HG03442 (cell line): ENCODE measurements at regions not wholly inside any gene's neighbourhood (a gene's known extent, or its start where the extent isn't known, plus 50 kb on each side); places are given as distances from the start of the nearest gene placed in this dataset.

Experiments used
- ATAC-seq: cut with Tn5 transposase; IDR thresholded peaks from one replicate; pipeline ENCODE4 v1.9.1; 2021; ENCODE audit warnings: mild to moderate bottlenecking, moderate library complexity; ENCODE audit not compliant: unreplicated experiment

GRCh38 chr12:92582893-92583292 lies 119.9 kb upstream of the PLEKHG7 start:
- ATAC-seq = no peak

DNA sequence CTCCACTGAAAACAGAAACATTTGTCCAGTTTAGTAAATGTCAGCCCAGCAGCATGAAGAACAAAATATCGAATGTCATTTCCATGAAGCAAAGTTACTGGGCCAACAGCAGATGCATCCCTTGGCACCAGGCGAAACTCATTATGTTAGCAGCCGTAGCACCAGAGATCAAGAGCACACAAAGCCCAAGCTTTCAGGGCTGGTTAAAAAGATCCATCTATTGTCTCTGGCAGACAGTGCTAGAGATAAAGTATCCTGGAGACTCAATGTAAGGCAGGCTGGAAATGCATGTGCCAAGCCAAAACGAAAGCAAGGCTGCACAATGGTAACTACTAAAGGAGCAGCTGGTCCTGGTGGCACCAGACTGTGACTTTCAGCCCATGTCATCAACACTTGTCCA lies 120.3 kb upstream of the PLEKHG7 start:
- ATAC-seq = no peak

DNA sequence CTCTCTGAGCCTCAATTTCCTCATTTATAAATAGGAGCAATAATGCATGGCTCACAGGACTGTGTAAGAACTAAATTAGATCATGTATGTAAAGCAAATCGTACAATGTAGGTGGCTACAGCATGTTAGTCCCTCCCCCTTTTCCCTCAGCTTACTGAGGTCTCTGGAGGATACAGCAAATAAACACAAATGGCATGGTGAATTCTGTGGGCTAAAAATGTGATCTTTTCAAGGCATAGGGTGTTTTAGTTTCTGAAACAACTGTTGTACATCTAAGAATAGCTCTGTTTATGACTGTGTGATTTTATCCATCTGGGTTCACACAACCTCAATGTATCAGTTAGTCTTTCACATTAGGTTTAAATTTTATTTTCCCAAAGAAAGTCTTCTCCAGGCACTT lies 121.2 kb upstream of the PLEKHG7 start:
- ATAC-seq = peak; percentile 66

DNA sequence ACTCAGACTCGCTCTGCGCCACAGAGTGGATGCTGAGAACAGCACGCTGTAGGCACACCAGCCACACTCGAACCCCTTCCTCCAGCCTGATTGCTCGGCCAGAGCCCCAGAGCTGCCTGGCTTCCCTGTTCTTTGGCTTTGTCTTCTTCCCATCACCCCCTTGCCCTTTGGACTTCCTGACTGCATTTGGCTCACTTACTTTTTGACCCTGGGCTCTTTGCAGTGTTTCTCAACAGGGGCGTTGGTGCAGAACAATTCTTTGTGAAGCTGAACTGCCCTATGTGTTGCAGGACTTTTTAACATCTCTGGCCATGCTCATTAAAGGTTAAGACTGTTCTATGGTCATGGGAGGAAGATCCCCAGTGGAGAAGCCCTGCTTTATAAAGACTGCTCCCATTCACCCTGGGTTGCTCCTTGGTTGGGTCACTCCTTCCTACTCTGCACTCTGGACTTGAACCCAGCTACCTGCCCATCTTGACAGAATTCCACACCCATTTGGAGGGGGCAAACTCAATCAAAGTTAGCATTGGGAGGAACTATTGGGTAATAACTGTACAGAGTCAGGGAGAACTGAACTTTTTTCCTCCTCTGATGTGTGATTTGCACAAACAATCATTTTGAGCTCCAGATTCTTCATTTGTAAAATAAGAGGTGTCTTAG lies 127.7 kb upstream of the PLEKHG7 start:
- ATAC-seq = no peak

DNA sequence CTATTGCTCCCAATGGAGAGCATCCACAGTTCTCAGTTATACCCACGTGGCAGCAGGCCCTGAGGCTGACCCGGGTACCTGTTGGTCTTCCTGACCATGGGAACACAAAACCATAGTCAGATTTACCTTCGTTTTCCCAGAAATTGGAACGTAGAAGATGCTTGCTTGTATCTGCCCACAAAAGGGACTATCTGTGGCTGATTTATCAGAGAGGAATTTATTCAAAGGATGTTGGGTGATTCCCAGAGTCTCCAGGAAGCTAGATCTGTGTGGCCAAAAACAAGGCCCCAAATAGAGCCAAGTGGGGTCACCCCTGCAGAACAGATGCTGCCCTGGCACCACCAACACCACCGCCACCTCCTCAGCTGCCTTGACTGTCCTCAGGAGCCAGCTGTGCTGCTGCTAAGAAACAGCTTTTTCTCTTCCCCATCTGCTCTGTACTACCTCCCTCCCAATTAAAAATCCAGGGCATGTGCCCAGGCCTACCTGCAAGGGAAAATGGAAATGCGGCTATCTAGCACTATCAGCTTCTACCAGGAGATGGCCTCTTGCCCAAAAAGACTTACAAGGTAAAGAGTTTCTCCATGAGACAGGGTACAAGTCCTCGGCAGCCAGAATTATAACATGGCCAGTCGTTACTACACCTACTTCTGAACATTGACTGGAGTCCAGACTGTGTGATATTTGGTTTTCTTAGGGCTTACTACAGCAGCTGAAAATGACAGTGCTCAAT lies 128.6 kb upstream of the PLEKHG7 start:
- no peak for ATAC-seq

GRCh38 chr12:92573104-92573503 lies 129.7 kb upstream of the PLEKHG7 start:
- no peak for ATAC-seq

- ATAC-seq = no peak
Observed at GRCh38 chr12:92571844-92572543, 130.8 kb upstream of the PLEKHG7 start.

DNA sequence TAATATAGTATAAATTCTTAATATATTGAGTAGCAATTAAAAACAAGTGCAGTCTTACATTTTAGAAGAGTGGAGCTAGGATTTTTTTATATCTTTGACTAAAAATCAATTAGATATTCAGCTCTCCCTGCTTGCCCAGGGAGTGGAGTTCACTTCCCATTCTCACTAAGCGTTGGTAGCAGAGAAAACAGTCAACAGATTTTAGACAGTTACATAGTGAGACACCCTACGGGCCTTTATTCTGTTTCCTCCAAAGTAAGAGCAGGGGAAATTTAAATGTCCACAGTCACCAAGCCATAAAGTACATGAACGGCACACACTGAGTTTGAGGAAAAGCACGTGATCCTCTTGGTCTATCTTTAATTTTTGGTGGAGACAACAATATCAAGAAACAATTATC lies 131.6 kb upstream of the PLEKHG7 start:
- no peak for ATAC-seq

DNA sequence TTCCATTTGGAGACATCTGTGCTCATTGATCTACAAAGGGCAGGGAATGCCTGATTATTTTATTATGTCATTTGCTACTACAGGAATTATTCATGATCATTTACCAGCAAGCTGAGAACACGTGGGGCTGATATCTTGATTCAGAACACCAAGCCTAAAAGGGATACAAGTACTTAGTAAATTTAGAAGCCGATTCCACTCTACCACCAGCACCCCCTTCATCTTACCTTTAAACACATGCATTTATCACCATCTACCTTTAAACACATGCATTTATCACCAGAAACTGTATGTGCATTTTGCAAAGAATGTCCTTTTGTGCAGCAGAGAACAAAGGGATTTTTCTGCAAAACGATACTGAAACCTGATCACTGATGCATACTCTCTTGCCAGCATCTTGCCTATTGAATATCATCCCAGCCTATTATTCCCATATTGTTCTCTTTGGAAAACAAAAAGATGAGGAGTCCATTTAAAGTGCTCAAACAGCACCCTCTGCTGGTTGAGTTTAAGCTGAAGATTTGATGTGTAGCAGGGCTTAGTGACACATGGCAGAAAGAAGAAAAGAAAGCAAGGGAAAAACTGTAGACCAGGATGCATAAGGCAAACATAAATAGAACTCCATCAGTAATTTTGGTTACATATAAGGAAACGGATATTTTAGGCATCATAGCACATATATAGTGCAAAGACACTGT lies 132.6 kb upstream of the PLEKHG7 start:
- peak; percentile 90 for ATAC-seq

DNA sequence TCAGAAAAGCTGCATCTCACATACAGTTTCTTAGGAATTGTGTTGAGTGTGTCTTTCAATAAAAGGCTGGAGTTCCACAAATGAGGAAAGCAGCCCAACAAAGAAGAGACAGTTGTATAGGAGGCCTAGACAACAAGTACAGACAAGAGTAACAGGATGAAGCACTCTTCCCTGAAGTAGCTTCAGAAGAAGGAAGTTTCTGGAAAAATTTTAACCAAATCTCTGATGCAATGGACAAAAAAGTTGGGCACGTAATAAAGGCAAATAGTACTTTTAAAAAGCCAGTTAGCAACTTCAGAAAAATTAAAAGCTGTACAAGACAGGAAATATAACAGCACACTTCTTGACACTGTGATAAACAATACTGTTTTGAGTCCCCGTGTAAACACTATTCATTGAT lies 134.1 kb upstream of the PLEKHG7 start:
- no peak for ATAC-seq

- ATAC-seq = no peak
Observed at GRCh38 chr12:92566448-92567019, 136.3 kb upstream of the PLEKHG7 start.

- no peak for ATAC-seq
Observed at GRCh38 chr12:92563819-92564218, 139.0 kb upstream of the PLEKHG7 start.

DNA sequence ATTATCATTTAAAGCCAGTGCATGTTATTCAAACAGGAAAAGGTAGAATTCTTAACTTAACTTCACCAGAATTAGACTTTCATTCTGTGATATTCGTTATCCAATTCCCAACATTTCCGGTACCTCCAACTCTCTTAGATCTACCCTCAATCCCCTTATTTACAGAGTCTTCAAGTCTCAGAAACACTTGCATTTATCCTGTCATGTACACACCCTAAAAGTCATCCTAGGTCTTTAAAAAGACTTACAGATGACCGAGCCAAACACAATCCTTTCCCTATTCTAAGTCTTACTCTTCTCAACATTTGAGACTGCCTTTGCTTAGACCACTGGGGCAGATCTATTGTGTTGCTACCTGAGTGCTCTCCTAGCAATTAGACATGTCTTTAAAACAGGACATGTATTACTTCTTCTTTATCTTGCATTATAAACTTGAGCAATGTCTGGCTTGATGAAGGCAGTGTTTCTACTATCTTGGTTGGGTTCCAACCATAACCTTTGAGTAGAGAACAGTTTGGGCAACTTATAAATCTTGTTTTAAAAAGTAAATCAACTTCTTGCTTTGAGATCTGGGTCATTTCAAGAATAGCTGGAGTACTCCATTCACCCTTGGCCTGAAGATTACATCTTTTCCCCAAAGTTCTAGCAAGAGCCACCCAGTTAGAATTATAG lies 140.6 kb upstream of the PLEKHG7 start:
- ATAC-seq = no peak

DNA sequence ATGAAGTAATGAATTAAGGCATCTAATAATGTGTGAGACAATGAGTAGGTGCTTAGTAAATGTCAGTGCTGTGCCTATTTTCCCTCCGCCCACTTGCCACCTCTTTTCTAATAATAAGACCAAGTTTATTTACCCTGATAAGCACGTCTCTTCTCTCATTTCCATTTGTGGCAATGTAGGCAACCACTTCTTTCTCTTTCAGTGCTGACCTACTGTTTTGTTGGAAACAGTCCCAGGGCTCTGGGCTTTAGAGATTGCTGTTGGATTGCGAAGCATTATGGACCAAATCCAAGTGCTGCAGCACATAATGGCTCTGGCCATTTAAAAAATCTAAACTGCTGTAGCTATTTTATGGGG lies 141.3 kb upstream of the PLEKHG7 start:
- ATAC-seq = no peak

DNA sequence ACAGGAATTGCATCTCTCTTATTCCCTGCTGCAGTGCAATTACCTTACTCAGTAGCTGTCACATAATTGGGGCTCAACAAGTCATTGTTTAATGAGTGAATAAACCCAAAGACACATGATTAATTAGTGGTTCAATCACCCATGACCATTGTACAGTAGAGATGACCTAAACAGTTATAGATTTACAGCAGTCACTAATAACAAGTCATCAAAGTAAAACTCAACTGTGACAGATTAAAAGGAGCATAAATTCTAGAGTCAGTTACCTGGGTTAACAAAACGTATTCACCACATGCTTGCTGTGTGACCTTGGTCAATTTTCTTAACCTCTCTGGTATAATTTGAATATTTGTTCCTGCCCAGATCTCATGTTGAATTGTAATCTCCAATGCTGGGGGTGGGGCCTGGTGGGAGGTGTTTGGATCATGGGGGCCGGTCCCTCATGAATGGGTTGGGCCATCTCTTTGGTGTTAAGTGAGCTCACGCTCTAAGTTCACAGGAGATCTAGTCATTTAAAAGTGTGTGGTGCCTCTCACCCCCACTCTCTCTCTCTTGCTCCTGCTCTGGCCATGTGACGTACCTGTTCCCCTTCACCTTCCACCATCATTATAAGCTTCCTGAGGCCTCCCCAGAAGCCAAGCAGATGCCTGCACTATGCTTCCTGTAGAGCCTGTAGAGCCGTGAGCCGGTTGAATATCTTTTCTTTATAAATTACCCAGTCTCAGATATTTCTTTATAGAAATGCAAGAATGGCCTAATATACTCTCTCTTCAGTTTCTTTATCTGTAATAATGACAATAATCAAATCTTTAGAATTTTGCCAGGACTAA lies 141.9 kb upstream of the PLEKHG7 start:
- no peak for ATAC-seq

GRCh38 chr12:92558806-92559205 lies 144.0 kb upstream of the PLEKHG7 start:
- ATAC-seq = no peak

- no peak for ATAC-seq
Observed at GRCh38 chr12:92558215-92558773, 144.5 kb upstream of the PLEKHG7 start.

- ATAC-seq = no peak
Observed at GRCh38 chr12:92557422-92557724, 145.4 kb upstream of the PLEKHG7 start.

DNA sequence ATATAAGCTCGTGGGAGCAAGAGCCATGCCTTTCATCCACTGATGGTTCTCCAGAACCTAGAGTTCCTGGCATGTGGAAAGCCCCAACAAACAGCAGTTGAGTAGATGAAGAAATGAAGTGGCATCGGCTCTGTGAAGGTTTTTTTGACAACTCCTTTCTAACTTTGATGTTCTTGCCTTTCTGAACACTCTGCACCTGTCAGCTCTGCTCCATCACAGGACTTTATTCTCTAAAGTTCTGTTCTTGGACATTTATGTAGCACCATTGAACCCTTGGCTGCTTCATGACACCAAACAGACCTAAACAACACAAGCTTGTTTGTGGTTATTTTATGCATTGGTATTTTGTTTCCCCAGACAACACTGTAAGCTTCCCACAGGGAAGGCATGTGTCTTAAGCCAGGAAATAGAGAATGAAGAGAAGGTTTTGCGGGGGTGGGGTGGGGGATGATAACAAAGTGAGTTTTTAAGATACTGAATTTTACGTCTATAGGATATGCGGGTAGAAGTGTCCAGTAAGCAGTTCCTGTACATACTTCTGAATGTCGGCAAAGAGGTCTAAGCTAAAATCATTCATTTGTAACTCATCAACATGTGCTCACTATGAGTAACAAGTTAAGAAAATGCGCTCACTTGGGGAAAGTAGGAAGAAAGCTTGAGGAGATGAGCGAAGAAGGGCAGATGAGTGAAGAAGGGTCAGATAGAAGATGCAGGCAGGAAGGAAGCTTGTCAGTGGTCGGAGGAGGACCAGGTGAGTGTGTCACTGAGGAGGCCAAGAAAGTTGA lies 146.0 kb upstream of the PLEKHG7 start:
- ATAC-seq = no peak
